ENCODE measurements at regions not wholly inside any gene's neighbourhood (a gene's known extent, or its start where the extent isn't known, plus 50 kb on each side); places are given as distances from the start of the nearest gene placed in this dataset.

DNA sequence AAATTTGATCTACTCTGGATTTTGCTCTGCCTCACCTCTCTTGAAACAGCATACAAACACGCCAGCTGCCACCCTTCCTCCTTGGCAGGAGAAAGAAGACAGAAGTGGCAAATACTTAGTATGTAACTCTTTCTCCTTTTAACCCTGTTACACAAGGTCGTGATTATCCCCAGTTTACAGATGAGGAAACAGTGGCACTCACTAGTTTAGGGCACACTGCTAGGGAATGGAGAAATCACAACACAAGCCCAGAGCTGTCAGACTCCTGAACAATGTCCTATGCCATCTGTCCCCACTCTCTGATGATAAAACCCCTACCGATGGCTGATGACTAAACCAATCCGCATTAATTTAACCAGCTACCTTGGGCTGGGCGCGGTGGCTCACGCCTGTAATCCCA, 79.7 kb downstream of the FGD2 start:
- ChIA-PET POLR2A (no interaction called here), CTCF (interaction anchor here (0.6 kb wide), 1 partner anchor 11 kb away, joined by 3 read pairs; no protein-coding TSS in a partner anchor)
- Histone ChIP-seq H3K4me3 (ENCODE audit: low read depth in 2 of 2, low read length in 2 of 2) (no peak overlapping the region), H3K4me1 (ENCODE audit: control insufficient read depth, insufficient read depth, low read length) (0 out of 2 replicates have a peak, but pooled peaks cover 3% of the 10 kb centered on the region), H3K9me3 (ENCODE audit: control insufficient read depth, insufficient read depth, low read depth, low read length) (no peaks in the 10 kb centered on the region), H3K27ac (ENCODE audit: low read length) (no peak overlapping the region), H3K27me3 (ENCODE audit: control insufficient read depth, insufficient read depth, low read length) (no peaks in the 10 kb centered on the region), H3K36me3 (ENCODE audit: control insufficient read depth, insufficient read depth, low read length) (no peaks in the 10 kb centered on the region)
- no TSS peak for BruUV-seq (replicated peaks)
- intact Hi-C loops (cut with micrococcal nuclease; ENCODE audit: unreplicated experiment): no loop called here
- no peak for ATAC-seq
- no peak for DNase-seq (ENCODE audit: low read depth, low spot score)
- TF ChIP-seq TCF7L2 (IDR thresholded peaks at IDR 0.05; ENCODE audit: low read depth, low read length): no peak
- TF ChIP-seq, protein P1, sequence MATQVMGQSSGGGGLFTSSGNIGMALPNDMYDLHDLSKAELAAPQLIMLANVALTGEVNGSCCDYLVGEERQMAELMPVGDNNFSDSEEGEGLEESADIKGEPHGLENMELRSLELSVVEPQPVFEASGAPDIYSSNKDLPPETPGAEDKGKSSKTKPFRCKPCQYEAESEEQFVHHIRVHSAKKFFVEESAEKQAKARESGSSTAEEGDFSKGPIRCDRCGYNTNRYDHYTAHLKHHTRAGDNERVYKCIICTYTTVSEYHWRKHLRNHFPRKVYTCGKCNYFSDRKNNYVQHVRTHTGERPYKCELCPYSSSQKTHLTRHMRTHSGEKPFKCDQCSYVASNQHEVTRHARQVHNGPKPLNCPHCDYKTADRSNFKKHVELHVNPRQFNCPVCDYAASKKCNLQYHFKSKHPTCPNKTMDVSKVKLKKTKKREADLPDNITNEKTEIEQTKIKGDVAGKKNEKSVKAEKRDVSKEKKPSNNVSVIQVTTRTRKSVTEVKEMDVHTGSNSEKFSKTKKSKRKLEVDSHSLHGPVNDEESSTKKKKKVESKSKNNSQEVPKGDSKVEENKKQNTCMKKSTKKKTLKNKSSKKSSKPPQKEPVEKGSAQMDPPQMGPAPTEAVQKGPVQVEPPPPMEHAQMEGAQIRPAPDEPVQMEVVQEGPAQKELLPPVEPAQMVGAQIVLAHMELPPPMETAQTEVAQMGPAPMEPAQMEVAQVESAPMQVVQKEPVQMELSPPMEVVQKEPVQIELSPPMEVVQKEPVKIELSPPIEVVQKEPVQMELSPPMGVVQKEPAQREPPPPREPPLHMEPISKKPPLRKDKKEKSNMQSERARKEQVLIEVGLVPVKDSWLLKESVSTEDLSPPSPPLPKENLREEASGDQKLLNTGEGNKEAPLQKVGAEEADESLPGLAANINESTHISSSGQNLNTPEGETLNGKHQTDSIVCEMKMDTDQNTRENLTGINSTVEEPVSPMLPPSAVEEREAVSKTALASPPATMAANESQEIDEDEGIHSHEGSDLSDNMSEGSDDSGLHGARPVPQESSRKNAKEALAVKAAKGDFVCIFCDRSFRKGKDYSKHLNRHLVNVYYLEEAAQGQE (IDR thresholded peaks at IDR 0.05; ENCODE audit: insufficient read depth in 1 of 2, low read depth in 2 of 2, low read length in 1 of 2): no peak
- TF ChIP-seq POLR2AphosphoS5 (IDR thresholded peaks at IDR 0.05; ENCODE audit: low read depth, low read length): no peak
- TF ChIP-seq SIN3A (IDR thresholded peaks at IDR 0.05; ENCODE audit: borderline replicate concordance, insufficient read depth, low read depth, low read length): no peak
- no peak for TF ChIP-seq CTCF (IDR thresholded peaks at IDR 0.05)
- in situ Hi-C loops (cut with HindIII; ENCODE audit: low pct_unique_long_range_greater_than_20kb, low sequenced_read_pairs): no loop called here

DNA sequence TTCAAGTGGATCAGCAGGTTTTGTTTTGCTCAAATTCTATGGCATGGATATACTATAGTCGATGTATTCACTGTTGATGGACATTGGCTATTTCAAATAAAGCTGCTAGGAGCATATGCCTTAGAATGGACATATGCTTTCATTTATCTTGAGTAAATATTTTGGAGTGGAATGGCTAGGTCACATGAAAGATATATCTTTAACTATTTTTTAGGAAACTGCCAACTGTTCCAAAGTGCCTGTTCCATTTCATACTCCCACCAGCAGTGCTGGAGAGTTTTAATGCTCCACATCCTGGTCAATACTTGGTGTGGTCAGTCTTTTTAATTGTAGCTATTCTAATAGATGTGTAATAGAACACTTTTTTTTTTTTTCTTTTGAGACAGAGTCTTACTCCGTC, 81.1 kb upstream of the PIM1 start:
- no TSS peak for BruUV-seq (replicated peaks)
- intact Hi-C loops (cut with micrococcal nuclease; ENCODE audit: unreplicated experiment) (no loop called here), in situ Hi-C loops (cut with HindIII; ENCODE audit: low pct_unique_long_range_greater_than_20kb, low sequenced_read_pairs) (no loop called here)
- Histone ChIP-seq H3K36me3 (ENCODE audit: control insufficient read depth, insufficient read depth, low read length) (no peaks in the 10 kb centered on the region), H3K27me3 (ENCODE audit: control insufficient read depth, insufficient read depth, low read length) (no peaks in the 10 kb centered on the region), H3K9me3 (ENCODE audit: control insufficient read depth, insufficient read depth, low read depth, low read length) (no peaks in the 10 kb centered on the region), H3K27ac (ENCODE audit: low read length) (no peak overlapping the region), H3K4me1 (ENCODE audit: control insufficient read depth, insufficient read depth, low read length) (peaks cover 16% of the 10 kb centered on the region), H3K4me3 (ENCODE audit: low read depth in 2 of 2, low read length in 2 of 2) (no peak overlapping the region)
- DNase-seq (ENCODE audit: low read depth, low spot score) (no peak), ATAC-seq (no peak)
- POLR2A ChIA-PET: no interaction called here
- CTCF ChIA-PET: no interaction called here
- no peak for TF ChIP-seq POLR2AphosphoS5 (IDR thresholded peaks at IDR 0.05; ENCODE audit: low read depth, low read length)
- TF ChIP-seq SIN3A (IDR thresholded peaks at IDR 0.05; ENCODE audit: borderline replicate concordance, insufficient read depth, low read depth, low read length): no peak
- TF ChIP-seq CTCF (IDR thresholded peaks at IDR 0.05): no peak
- TF ChIP-seq, protein P1 (IDR thresholded peaks at IDR 0.05; ENCODE audit: insufficient read depth in 1 of 2, low read depth in 2 of 2, low read length in 1 of 2): no peak
- TF ChIP-seq TCF7L2 (IDR thresholded peaks at IDR 0.05; ENCODE audit: low read depth, low read length): no peak

Measured in Panc1 (cell line).